ENCODE measurements at regions not wholly inside any gene's neighbourhood (a gene's known extent, or its start where the extent isn't known, plus 50 kb on each side); places are given as distances from the start of the nearest gene placed in this dataset.
"Not testable (repeated sequence)": the region's sequence is repeated elsewhere in the genome, so short reads cannot be mapped to it uniquely, and the experiment has no call there.

DNA sequence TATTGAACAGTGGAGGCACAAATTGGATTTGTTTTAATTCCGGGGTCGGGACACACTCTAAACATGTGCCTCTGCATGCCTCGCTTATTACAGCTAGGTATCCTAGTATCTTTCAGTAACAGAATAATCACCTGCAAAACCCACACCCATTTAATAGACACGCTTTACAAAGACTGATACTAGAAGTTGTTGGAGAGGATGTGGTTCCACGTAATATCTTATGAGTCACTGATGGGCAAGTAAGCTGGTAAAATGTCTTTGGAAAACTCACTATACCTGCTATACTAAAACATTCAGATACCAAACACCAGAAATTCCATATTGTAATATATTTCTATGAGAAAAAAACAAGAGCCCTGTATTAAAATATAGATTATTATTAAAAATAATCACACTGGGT is 84.0 kb downstream of the GGTLC2 start:
- H3K27ac Mint-ChIP-seq, result no peak overlapping the region
- intact Hi-C loops (cut with micrococcal nuclease), result no loop called here
- no peak for DNase-seq (ENCODE audit: low spot score)
- H3K36me3 Mint-ChIP-seq (ENCODE audit: low read depth), result no peaks in the 10 kb centered on the region
- H3K4me1 Mint-ChIP-seq (ENCODE audit: low read depth), result peaks cover 9% of the 10 kb centered on the region
- peaks cover 17% of the 10 kb centered on the region for H3K27me3 Mint-ChIP-seq (ENCODE audit: low read depth)
- H3K9me3 Mint-ChIP-seq, result no peaks in the 10 kb centered on the region
- H3K4me3 Mint-ChIP-seq (ENCODE audit: low read depth), result no peak overlapping the region

DNA sequence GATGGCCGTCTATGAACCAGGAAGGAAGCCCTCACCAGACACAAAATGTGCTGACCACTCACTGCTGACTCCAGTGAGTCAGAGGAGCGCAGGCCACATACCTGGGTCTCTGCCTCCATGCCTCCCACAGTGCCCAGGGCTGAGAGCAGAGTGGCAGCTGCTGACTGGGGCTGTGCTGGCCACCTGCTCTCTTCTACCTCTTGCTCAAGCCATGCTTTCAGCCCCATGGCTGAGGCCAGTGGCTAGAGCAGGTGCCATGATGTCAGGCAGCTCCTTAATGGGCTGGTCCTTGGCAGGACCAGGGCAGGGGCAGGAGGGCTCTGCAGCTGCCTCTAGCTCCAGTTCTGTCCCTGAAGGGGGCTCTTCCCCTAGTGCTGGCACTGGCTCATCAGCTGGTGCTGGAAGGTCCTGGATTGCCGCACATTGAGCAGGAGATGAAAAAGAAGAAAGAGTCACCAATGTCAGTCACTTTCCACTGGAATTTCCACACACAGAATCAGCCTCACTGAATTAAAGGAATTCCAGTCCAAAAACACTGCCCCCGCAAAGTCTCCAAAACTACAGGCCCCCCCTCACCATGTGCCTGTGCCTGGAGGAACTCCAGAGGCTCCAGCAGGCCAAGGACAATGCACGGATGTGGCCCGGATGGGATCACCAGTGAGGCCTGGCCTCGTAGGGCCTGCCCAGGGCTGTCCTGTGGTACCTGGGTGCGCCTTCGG is 86.4 kb downstream of the GGTLC2 start:
- DNase-seq (ENCODE audit: low spot score), result no peak
- H3K36me3 Mint-ChIP-seq (ENCODE audit: low read depth), result no peaks in the 10 kb centered on the region
- H3K27me3 Mint-ChIP-seq (ENCODE audit: low read depth), result peaks cover 17% of the 10 kb centered on the region
- H3K4me3 Mint-ChIP-seq (ENCODE audit: low read depth), result no peak overlapping the region
- intact Hi-C loops (cut with micrococcal nuclease), result no loop called here
- peaks cover 13% of the 10 kb centered on the region for H3K4me1 Mint-ChIP-seq (ENCODE audit: low read depth)
- H3K27ac Mint-ChIP-seq, result no peak overlapping the region
- H3K9me3 Mint-ChIP-seq, result no peaks in the 10 kb centered on the region

DNA sequence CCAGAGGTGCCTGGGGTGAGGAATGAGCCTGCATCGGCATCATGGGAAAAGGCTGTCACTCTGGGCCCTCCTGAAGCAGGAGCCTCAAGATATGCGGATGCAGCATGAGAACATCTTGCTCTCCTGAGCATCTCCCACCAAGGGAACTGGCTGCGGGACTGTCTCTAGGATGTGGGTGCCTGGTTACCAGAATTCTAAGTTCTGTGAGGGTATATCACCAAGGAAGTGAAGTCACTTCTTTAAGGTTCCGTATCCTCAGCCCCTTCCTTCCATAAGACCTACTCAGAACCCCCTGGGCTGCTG is 86.9 kb downstream of the GGTLC2 start:
- Mint-ChIP-seq H3K27me3 (ENCODE audit: low read depth) (peaks cover 15% of the 10 kb centered on the region), H3K4me3 (ENCODE audit: low read depth) (no peak overlapping the region), H3K36me3 (ENCODE audit: low read depth) (no peaks in the 10 kb centered on the region), H3K27ac (no peak overlapping the region), H3K4me1 (ENCODE audit: low read depth) (peaks cover 17% of the 10 kb centered on the region), H3K9me3 (no peaks in the 10 kb centered on the region)
- DNase-seq (ENCODE audit: low spot score), result no peak
- intact Hi-C loops (cut with micrococcal nuclease), result no loop called here

DNA sequence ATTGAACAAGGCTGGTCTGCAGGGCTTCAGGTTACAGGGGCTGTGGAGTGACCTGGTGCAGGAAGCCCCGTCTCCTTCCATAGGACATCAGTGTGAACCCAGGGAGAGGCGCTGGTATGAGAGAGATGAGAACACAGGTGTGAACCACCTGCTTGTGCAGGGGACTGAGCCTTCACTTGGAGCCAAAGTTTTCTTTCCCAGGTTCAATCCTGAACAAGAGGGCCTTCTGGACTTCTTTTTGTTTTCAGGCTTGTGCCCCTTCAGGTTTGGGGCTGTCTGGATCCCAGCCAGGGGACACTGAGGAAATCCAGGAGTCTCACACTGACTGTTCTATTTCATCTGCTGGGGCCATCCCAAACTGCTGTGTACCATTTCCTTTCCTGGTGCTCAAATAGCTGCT is 88.6 kb downstream of the GGTLC2 start:
- H3K4me3 Mint-ChIP-seq (ENCODE audit: low read depth); H3K36me3 Mint-ChIP-seq (ENCODE audit: low read depth); H3K9me3 Mint-ChIP-seq; DNase-seq (ENCODE audit: low spot score); intact Hi-C loops (cut with micrococcal nuclease); H3K27ac Mint-ChIP-seq: not testable (repeated sequence)
- H3K27me3 Mint-ChIP-seq (ENCODE audit: low read depth), result peaks cover 12% of the 10 kb centered on the region
- peaks cover 16% of the 10 kb centered on the region for H3K4me1 Mint-ChIP-seq (ENCODE audit: low read depth)

DNA sequence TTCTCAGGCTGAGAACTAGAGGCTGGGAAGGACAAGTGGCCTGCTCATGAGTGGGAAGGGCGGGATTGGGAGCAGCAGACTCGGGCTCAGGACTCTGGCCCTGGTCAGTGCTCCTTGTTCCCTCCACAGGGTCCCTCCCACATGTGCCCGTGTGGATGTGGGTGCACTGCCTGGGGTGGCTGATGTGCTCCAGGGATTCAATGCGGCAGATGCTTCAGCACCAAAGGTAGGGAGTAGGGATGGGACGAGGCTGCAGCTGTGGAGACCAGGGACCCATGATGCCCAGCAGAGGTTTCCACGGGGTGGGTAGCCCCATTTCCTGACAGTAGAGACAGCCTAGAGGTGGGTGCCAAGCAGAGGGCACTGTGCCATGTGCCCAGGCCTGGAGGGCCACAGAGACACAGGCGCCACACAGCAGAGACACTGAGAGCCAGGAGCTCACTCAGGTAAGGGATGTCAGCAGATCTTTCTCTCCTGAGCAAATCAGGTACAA is 89.5 kb downstream of the GGTLC2 start:
- peaks cover 11% of the 10 kb centered on the region for H3K4me1 Mint-ChIP-seq (ENCODE audit: low read depth)
- no peaks in the 10 kb centered on the region for H3K36me3 Mint-ChIP-seq (ENCODE audit: low read depth)
- H3K9me3 Mint-ChIP-seq, result no peaks in the 10 kb centered on the region

DNA sequence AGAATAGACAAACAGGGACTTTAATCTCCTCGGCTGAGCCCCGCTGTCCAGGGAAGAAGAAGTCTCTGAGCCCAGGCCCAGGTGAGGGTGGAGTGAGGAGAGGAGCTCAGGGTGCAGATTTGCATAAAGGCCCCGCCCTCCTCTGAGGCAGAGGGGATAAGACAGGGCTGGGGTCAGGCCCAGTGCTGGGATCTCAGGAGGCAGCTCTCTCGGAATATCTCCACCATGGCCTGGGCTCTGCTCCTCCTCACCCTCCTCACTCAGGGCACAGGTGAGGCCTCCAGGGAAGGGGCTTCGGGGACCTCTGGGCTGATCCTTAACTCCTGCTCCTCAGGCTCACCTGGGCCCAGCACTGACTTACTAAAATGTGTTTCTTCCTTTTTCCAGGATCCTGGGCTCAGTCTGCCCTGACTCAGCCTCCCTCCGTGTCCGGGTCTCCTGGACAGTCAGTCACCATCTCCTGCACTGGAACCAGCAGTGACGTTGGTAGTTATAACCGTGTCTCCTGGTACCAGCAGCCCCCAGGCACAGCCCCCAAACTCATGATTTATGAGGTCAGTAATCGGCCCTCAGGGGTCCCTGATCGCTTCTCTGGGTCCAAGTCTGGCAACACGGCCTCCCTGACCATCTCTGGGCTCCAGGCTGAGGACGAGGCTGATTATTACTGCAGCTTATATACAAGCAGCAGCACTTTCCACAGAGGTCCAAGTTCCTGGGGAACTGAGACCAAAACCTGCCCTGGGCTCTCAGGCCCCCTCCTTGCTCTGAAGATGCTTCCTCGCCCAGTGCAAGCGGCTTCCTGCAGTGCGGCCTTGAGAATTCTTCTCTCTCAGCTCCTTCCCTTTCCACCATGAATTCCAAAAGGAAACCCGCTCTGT is 90.2 kb downstream of the GGTLC2 start:
- H3K27ac Mint-ChIP-seq; intact Hi-C loops (cut with micrococcal nuclease); DNase-seq (ENCODE audit: low spot score); H3K36me3 Mint-ChIP-seq (ENCODE audit: low read depth); H3K9me3 Mint-ChIP-seq; H3K4me3 Mint-ChIP-seq (ENCODE audit: low read depth): not testable (repeated sequence)
- Mint-ChIP-seq H3K4me1 (ENCODE audit: low read depth) (peaks cover 11% of the 10 kb centered on the region), H3K27me3 (ENCODE audit: low read depth) (peaks cover 13% of the 10 kb centered on the region)

More for the DNA sequence above, 89.5 kb downstream of the GGTLC2 start:
- intact Hi-C loops (cut with micrococcal nuclease), result no loop called here
- H3K4me3 Mint-ChIP-seq (ENCODE audit: low read depth), result no peak overlapping the region
- peaks cover 12% of the 10 kb centered on the region for H3K27me3 Mint-ChIP-seq (ENCODE audit: low read depth)
- DNase-seq (ENCODE audit: low spot score), result no peak
- H3K27ac Mint-ChIP-seq, result no peak overlapping the region

DNA sequence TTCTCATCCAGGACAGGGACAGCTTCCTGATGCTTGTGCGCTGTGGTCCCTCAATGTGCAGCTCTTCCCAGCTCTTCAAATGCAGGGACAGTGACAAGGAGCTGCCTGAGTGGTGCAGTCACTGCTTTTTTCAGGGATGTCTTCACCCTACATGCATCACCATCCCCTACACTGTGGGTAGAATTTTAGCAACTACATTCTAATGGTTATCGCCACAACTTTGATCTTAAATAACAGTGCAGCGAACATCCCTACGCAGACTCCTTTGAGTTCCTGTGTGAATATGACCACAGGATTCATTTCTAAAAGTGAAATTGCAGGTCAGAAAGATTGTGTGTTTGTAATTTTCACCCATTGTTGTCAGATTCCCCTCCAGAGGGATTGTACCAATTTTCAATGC is 90.9 kb downstream of the GGTLC2 start:
- Mint-ChIP-seq H3K4me1 (ENCODE audit: low read depth) (peaks cover 11% of the 10 kb centered on the region), H3K27me3 (ENCODE audit: low read depth) (peaks cover 17% of the 10 kb centered on the region)
- H3K27ac Mint-ChIP-seq; H3K9me3 Mint-ChIP-seq; H3K36me3 Mint-ChIP-seq (ENCODE audit: low read depth); intact Hi-C loops (cut with micrococcal nuclease); DNase-seq (ENCODE audit: low spot score); H3K4me3 Mint-ChIP-seq (ENCODE audit: low read depth): not testable (repeated sequence)

DNA sequence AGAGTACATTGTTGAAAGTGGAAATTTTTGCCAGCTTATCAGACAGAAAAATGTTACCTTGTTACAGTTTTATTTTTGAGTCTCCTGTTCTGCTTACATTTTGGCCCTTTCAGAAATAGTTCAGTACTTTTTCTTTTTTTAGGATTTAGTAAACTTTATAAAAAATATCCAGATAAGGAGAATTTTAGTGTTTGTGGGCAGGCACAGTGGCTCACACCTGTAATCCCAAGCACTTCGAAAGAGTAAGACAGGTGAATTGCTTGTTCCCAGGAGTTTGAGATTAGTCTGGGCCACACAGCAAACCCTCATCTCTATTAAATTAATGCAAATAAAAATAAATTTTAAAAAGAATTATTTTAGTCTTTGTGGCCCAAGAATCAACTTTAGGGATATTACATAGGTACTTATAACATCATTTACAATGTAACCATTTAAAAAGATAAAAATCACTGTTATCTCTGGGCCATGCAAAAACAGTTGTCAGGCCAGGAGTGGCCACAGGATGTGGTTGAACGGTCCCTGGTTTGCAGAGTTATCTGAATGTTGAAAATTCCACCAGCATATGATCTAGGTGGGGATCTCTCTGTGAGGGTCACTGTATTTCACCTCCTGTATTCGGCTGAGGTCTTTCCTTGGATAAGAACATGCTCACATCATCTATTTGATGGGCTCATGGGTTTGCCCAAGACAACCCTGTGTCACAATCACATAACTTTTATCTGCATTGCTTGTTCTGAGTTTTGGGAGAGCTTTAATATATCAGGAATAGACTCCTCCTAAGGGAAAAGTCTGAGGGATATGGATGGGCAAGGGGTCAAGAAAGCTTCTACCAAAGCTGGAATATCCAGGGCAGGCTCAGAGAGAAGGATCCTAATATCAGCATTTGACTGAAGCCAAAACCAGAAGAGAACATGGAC is 91.5 kb downstream of the GGTLC2 start:
- H3K4me3 Mint-ChIP-seq (ENCODE audit: low read depth), result no peak overlapping the region
- no peak for DNase-seq (ENCODE audit: low spot score)
- no peaks in the 10 kb centered on the region for H3K36me3 Mint-ChIP-seq (ENCODE audit: low read depth)
- peaks cover 23% of the 10 kb centered on the region for H3K27me3 Mint-ChIP-seq (ENCODE audit: low read depth)
- H3K9me3 Mint-ChIP-seq, result no peaks in the 10 kb centered on the region
- H3K4me1 Mint-ChIP-seq (ENCODE audit: low read depth), result peaks cover 11% of the 10 kb centered on the region
- intact Hi-C loops (cut with micrococcal nuclease), result no loop called here
- H3K27ac Mint-ChIP-seq, result no peak overlapping the region

DNA sequence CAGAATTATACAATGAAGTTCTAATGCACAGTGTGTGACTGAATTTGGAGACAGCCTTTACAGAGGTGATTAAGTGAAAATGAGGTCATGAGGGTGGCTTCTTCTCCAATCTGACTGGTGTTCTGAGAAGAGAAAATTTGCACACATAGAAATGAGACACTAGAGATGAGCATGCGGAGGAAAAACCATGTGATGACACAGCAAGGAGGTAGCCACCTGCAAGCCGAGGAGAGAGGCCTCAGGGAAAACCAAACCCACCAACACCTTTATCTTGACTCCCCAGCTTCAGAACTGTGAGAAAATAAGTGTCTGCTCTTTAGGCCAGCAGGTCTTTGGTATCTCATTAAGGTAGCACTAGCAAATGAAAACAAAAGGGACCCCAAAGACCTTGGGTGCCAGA is 93.2 kb downstream of the GGTLC2 start:
- Mint-ChIP-seq H3K27me3 (ENCODE audit: low read depth) (peaks cover 28% of the 10 kb centered on the region), H3K9me3 (no peaks in the 10 kb centered on the region), H3K27ac (no peak overlapping the region), H3K4me1 (ENCODE audit: low read depth) (peaks cover 11% of the 10 kb centered on the region), H3K4me3 (ENCODE audit: low read depth) (no peak overlapping the region), H3K36me3 (ENCODE audit: low read depth) (no peaks in the 10 kb centered on the region)
- intact Hi-C loops (cut with micrococcal nuclease), result no loop called here
- DNase-seq (ENCODE audit: low spot score), result no peak

DNA sequence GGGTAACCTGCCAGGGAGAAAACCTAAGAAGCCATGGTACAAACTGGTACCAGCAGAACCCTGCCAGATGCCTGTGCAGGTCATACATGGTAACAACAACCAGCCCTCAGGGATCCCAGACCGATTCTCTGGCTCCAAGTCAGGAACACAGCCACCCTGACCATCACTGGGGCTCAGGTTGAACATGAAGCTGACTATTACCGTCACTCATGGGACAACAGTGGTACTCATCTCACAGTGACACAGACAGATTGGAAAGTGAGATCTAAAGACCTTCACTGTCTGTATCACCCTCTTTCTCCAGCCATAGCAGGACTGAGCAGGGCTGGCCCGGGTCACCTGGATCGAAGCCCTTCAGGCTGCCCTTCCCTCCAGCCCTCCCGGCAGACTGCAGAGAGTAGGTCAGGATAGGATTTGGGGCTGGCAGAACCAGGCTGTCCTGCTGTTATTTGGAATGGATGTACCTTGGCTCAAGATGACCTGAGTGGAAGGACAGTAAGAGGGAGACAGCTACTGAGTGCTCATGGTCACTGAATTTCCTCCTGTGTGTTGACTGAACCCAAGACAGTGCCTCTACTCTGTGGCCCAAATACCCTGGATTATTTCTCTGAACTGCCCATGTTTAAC is 94.7 kb downstream of the GGTLC2 start:
- intact Hi-C loops (cut with micrococcal nuclease), result no loop called here
- no peaks in the 10 kb centered on the region for H3K9me3 Mint-ChIP-seq
- H3K27me3 Mint-ChIP-seq (ENCODE audit: low read depth), result peaks cover 39% of the 10 kb centered on the region
- no peak overlapping the region for H3K27ac Mint-ChIP-seq
- no peaks in the 10 kb centered on the region for H3K36me3 Mint-ChIP-seq (ENCODE audit: low read depth)
- H3K4me3 Mint-ChIP-seq (ENCODE audit: low read depth), result no peak overlapping the region
- peaks cover 11% of the 10 kb centered on the region for H3K4me1 Mint-ChIP-seq (ENCODE audit: low read depth)
- DNase-seq (ENCODE audit: low spot score), result no peak

DNA sequence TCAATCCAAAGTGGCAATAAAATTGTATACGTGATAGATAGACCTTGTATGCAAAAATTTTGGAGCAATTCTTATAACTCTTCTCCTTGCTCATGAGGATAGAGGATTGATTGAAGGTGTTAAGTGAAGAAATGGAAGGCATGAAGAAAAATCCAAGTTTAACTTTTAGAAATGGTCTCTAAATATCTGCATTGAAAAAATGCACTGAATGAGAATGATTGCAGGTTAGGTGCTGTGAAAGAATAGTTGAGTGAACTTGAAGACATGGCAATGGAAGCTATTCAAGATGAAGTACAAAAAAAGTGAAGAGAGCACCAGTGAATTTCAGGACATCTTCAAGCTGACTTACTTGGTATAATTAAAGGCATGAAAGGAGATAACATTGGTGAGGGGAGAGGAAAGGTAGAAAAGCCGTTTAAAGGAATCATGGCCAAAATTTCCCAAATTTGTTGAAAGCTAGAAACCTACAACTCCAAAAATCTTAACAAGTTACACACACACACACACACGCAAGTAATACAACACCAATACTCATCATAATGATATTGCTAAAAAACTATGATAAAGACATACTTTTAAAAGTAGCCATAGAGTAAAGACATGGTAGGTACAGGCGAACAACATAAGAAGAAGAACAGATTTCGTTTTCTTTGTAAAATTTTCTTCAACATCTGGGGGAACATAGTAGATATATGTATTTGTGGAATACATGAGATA is 96.3 kb downstream of the GGTLC2 start:
- peaks cover 40% of the 10 kb centered on the region for H3K27me3 Mint-ChIP-seq (ENCODE audit: low read depth)
- H3K9me3 Mint-ChIP-seq, result no peaks in the 10 kb centered on the region
- H3K36me3 Mint-ChIP-seq (ENCODE audit: low read depth), result no peaks in the 10 kb centered on the region
- no peak overlapping the region for H3K27ac Mint-ChIP-seq
- H3K4me3 Mint-ChIP-seq (ENCODE audit: low read depth), result no peak overlapping the region
- peaks cover 7% of the 10 kb centered on the region for H3K4me1 Mint-ChIP-seq (ENCODE audit: low read depth)
- DNase-seq (ENCODE audit: low spot score), result no peak
- intact Hi-C loops (cut with micrococcal nuclease), result loop anchor here (10.0 kb wide), 1 partner anchor 46 kb away; no protein-coding TSS in a partner anchor

DNA sequence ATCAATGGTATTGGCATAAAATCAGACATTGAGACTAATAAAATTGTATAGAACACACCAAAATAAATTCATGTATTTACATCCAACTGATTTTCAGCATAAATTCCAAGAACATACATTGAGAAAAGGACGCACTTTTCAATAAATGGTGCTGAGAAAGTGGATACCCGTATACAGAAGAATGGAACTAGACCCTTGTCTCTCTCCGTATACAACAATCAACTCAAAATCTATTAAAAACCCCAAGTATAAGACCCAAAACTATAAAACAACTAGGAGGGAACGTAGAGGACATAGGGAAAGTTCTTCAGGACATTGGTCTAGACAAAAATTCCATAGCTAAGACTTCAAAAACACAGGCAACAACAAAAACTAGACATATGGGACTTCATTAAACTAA is 97.4 kb downstream of the GGTLC2 start:
- Mint-ChIP-seq H3K27ac (no peak overlapping the region), H3K4me3 (ENCODE audit: low read depth) (no peak overlapping the region), H3K36me3 (ENCODE audit: low read depth) (no peaks in the 10 kb centered on the region), H3K9me3 (no peaks in the 10 kb centered on the region), H3K27me3 (ENCODE audit: low read depth) (peaks cover 38% of the 10 kb centered on the region), H3K4me1 (ENCODE audit: low read depth) (peaks cover 3% of the 10 kb centered on the region)
- intact Hi-C loops (cut with micrococcal nuclease), result loop anchor here (10.0 kb wide), 1 partner anchor 47 kb away; no protein-coding TSS in a partner anchor
- no peak for DNase-seq (ENCODE audit: low spot score)
